SK-N-MC (cell line): ENCODE measurements at regions not wholly inside any gene's neighbourhood (a gene's known extent, or its start where the extent isn't known, plus 50 kb on each side); places are given as distances from the start of the nearest gene placed in this dataset.

ENCODE experiments used
- DNase-seq: peaks from one replicate; pipeline ENCODE4 v3.0.0-alpha.2; 2011; ENCODE audit warnings: low read depth, low spot score
- H3K27ac ChIP-seq: fragments of 200-600 bp; sonication (generic); 2 replicates; pipeline ENCODE4 v1.5.1; 2016; ENCODE audit warnings: mixed run types
- H3K36me3 ChIP-seq: fragments of 200-600 bp; sonication (generic); 2 replicates; pipeline ENCODE4 v1.6.1; 2017; ENCODE audit warnings: antibody characterized with exemption, low read length, mixed read lengths; ENCODE audit not compliant: insufficient read depth
- H3K4me3 ChIP-seq: fragments of 200-600 bp; sonication (generic); 2 replicates; pipeline ENCODE4 v1.5.1; 2016
- H3K9ac ChIP-seq: fragments of 200-600 bp; sonication (generic); 2 replicates; pipeline ENCODE4 v1.8.0; 2017; ENCODE audit warnings: mixed run types, mixed read lengths; ENCODE audit not compliant: insufficient read length
- H3K9me3 ChIP-seq: fragments of 200-600 bp; sonication (generic); 2 replicates; pipeline ENCODE4 v1.6.1; 2017; ENCODE audit warnings: low read depth, mild to moderate bottlenecking, antibody characterized with exemption, low read length, moderate library complexity, mixed read lengths
- EZH2 ChIP-seq: fragments of 200-600 bp; sonication (generic); IDR thresholded peaks from one replicate; pipeline ENCODE4 v1.6.1; 2017; ENCODE audit warnings: antibody characterized with exemption
- FOXP2 ChIP-seq: optimal IDR thresholded peaks from 2 replicates; pipeline ENCODE3; 2011; ENCODE audit warnings: mild to moderate bottlenecking, moderate library complexity; ENCODE audit not compliant: insufficient read depth; ENCODE audit errors: extremely low read length, control extremely low read depth
- POLR2AphosphoS5 ChIP-seq: IDR thresholded peaks from 2 replicates; pipeline ENCODE4 v1.6.1; 2012; ENCODE audit warnings: mild to moderate bottlenecking, low read depth, low read length, borderline replicate concordance

- no peak for TF ChIP-seq POLR2AphosphoS5
- no peak for TF ChIP-seq FOXP2
- TF ChIP-seq EZH2: no peak
- no peaks in the 10 kb centered on the region for H3K9me3 ChIP-seq
- DNase-seq: no peak
- H3K9ac ChIP-seq: no peak overlapping the region
- no peaks in the 10 kb centered on the region for H3K36me3 ChIP-seq
- no peak overlapping the region for H3K4me3 ChIP-seq
- H3K27ac ChIP-seq: no peak overlapping the region
Measured at GRCh38 chr13:75151081-75151643, 330.8 kb downstream of the TBC1D4 start.

GRCh38 chr13:75149776-75150175, 332.2 kb downstream of the TBC1D4 start:
- no peak overlapping the region for H3K27ac ChIP-seq
- H3K9me3 ChIP-seq: no peaks in the 10 kb centered on the region
- no peak for DNase-seq
- H3K4me3 ChIP-seq: no peak overlapping the region
- no peak for TF ChIP-seq FOXP2
- TF ChIP-seq POLR2AphosphoS5: no peak
- TF ChIP-seq EZH2: no peak
- H3K9ac ChIP-seq: no peak overlapping the region
- no peaks in the 10 kb centered on the region for H3K36me3 ChIP-seq

- Histone ChIP-seq H3K9ac (no peak overlapping the region), H3K36me3 (no peaks in the 10 kb centered on the region), H3K9me3 (no peaks in the 10 kb centered on the region), H3K4me3 (no peak overlapping the region), H3K27ac (no peak overlapping the region)
- no peak for TF ChIP-seq POLR2AphosphoS5
- TF ChIP-seq FOXP2: no peak
- TF ChIP-seq EZH2: no peak
- no peak for DNase-seq
Measured at GRCh38 chr13:75147946-75148345, 334.0 kb downstream of the TBC1D4 start.

GRCh38 chr13:75146436-75146835, 335.5 kb downstream of the TBC1D4 start:
- no peak overlapping the region for H3K27ac ChIP-seq
- no peak for DNase-seq
- H3K9me3 ChIP-seq: no peaks in the 10 kb centered on the region
- H3K9ac ChIP-seq: no peak overlapping the region
- H3K36me3 ChIP-seq: no peaks in the 10 kb centered on the region
- TF ChIP-seq FOXP2: no peak
- no peak for TF ChIP-seq EZH2
- TF ChIP-seq POLR2AphosphoS5: no peak
- H3K4me3 ChIP-seq: no peak overlapping the region

GRCh38 chr13:75145927-75146326, 336.0 kb downstream of the TBC1D4 start:
- no peak overlapping the region for H3K27ac ChIP-seq
- H3K36me3 ChIP-seq: no peaks in the 10 kb centered on the region
- H3K9me3 ChIP-seq: no peaks in the 10 kb centered on the region
- TF ChIP-seq EZH2: no peak
- TF ChIP-seq POLR2AphosphoS5: no peak
- TF ChIP-seq FOXP2: no peak
- H3K4me3 ChIP-seq: no peak overlapping the region
- DNase-seq: peak; percentile 51
- H3K9ac ChIP-seq: no peak overlapping the region

GRCh38 chr13:75139291-75139690, 342.7 kb downstream of the TBC1D4 start:
- H3K27ac ChIP-seq: no peak overlapping the region
- no peaks in the 10 kb centered on the region for H3K36me3 ChIP-seq
- H3K4me3 ChIP-seq: no peak overlapping the region
- TF ChIP-seq POLR2AphosphoS5 (no peak), FOXP2 (no peak), EZH2 (no peak)
- no peaks in the 10 kb centered on the region; the same call in 1 of the 2 replicates for H3K9me3 ChIP-seq
- no peak overlapping the region for H3K9ac ChIP-seq
- DNase-seq: no peak

GRCh38 chr13:75137911-75138571, 343.9 kb downstream of the TBC1D4 start:
- Histone ChIP-seq H3K4me3 (no peak overlapping the region), H3K27ac (no peak overlapping the region), H3K9ac (no peak overlapping the region), H3K9me3 (no peaks in the 10 kb centered on the region; the same call in 1 of the 2 replicates), H3K36me3 (no peaks in the 10 kb centered on the region)
- no peak for TF ChIP-seq POLR2AphosphoS5
- TF ChIP-seq FOXP2: no peak
- TF ChIP-seq EZH2: no peak
- no peak for DNase-seq

GRCh38 chr13:75136151-75136550, 345.8 kb downstream of the TBC1D4 start:
- Histone ChIP-seq H3K27ac (no peak overlapping the region), H3K9ac (no peak overlapping the region), H3K9me3 (no peaks in the 10 kb centered on the region; the same call in 1 of the 2 replicates), H3K4me3 (no peak overlapping the region), H3K36me3 (no peaks in the 10 kb centered on the region)
- no peak for DNase-seq
- TF ChIP-seq POLR2AphosphoS5: no peak
- no peak for TF ChIP-seq EZH2
- no peak for TF ChIP-seq FOXP2

- Histone ChIP-seq H3K9ac (no peak overlapping the region), H3K36me3 (no peaks in the 10 kb centered on the region), H3K4me3 (peak overlapping the region; percentile 11; the same call in 1 of the 2 replicates), H3K27ac (no peak overlapping the region; the same call in 1 of the 2 replicates), H3K9me3 (no peaks in the 10 kb centered on the region; the same call in 1 of the 2 replicates)
- TF ChIP-seq EZH2: no peak
- TF ChIP-seq FOXP2: no peak
- no peak for TF ChIP-seq POLR2AphosphoS5
- no peak for DNase-seq
Measured at GRCh38 chr13:75135325-75135825, 346.6 kb downstream of the TBC1D4 start.
